ENCODE measurements at regions not wholly inside any gene's neighbourhood (a gene's known extent, or its start where the extent isn't known, plus 50 kb on each side); places are given as distances from the start of the nearest gene placed in this dataset.

GRCh38 chrX:45807572-45808425, 607.1 kb upstream of the DIPK2B start:
- no peaks in the 10 kb centered on the region for H3K27me3 ChIP-seq
- H2AFZ ChIP-seq (replicated peaks): no peak overlapping the region
- no peaks in the 10 kb centered on the region for H3K9me3 ChIP-seq (ENCODE audit: low read depth)
- peaks cover 95% of the 10 kb centered on the region for H3K79me2 ChIP-seq (ENCODE audit: low read depth)
- H3K9ac ChIP-seq: no peak overlapping the region
- no peaks in the 10 kb centered on the region for H3F3A ChIP-seq (ENCODE audit: low read depth)
- H3K27ac Mint-ChIP-seq: peak overlapping the region; percentile 67
- H3K4me3 ChIP-seq: no peak overlapping the region
- H3K4me1 Mint-ChIP-seq: peaks cover 30% of the 10 kb centered on the region
- H3K27ac ChIP-seq: peak overlapping the region; percentile 67
- peaks cover 2% of the 10 kb centered on the region for H4K20me1 ChIP-seq (ENCODE audit: low read depth)
- peak; percentile 32 for DNase-seq (ENCODE audit: low spot score)
- no peaks in the 10 kb centered on the region for H3K36me3 ChIP-seq
- peaks cover 2% of the 10 kb centered on the region for H3K27me3 Mint-ChIP-seq (ENCODE audit: insufficient read depth, low read depth)
- H3K4me2 ChIP-seq: no peak overlapping the region
- H3K36me3 Mint-ChIP-seq: peaks cover 26% of the 10 kb centered on the region
- TF ChIP-seq, protein P1, sequence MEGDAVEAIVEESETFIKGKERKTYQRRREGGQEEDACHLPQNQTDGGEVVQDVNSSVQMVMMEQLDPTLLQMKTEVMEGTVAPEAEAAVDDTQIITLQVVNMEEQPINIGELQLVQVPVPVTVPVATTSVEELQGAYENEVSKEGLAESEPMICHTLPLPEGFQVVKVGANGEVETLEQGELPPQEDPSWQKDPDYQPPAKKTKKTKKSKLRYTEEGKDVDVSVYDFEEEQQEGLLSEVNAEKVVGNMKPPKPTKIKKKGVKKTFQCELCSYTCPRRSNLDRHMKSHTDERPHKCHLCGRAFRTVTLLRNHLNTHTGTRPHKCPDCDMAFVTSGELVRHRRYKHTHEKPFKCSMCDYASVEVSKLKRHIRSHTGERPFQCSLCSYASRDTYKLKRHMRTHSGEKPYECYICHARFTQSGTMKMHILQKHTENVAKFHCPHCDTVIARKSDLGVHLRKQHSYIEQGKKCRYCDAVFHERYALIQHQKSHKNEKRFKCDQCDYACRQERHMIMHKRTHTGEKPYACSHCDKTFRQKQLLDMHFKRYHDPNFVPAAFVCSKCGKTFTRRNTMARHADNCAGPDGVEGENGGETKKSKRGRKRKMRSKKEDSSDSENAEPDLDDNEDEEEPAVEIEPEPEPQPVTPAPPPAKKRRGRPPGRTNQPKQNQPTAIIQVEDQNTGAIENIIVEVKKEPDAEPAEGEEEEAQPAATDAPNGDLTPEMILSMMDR (IDR thresholded peaks at IDR 0.05): no peak
- TF ChIP-seq EZH2phosphoT487 (IDR thresholded peaks at IDR 0.05): no peak
- no peak for TF ChIP-seq EZH2 (IDR thresholded peaks at IDR 0.05)
- peaks cover 7% of the 10 kb centered on the region for H3K9me3 Mint-ChIP-seq
- H3K4me3 Mint-ChIP-seq: no peak overlapping the region
- H3K4me1 ChIP-seq: peaks cover 10% of the 10 kb centered on the region

GRCh38 chrX:45806410-45807121, 605.9 kb upstream of the DIPK2B start:
- H4K20me1 ChIP-seq (ENCODE audit: low read depth): peaks cover 2% of the 10 kb centered on the region
- H3K9me3 Mint-ChIP-seq: peaks cover 7% of the 10 kb centered on the region
- H3K4me3 ChIP-seq: no peak overlapping the region
- no peaks in the 10 kb centered on the region for H3K27me3 ChIP-seq
- no peaks in the 10 kb centered on the region for H3K9me3 ChIP-seq (ENCODE audit: low read depth)
- peaks cover 2% of the 10 kb centered on the region for H3K27me3 Mint-ChIP-seq (ENCODE audit: insufficient read depth, low read depth)
- peaks cover 19% of the 10 kb centered on the region for H3K36me3 Mint-ChIP-seq
- no peak overlapping the region for H3K9ac ChIP-seq
- H3K4me1 Mint-ChIP-seq: peaks cover 30% of the 10 kb centered on the region
- H3K4me2 ChIP-seq: no peak overlapping the region
- H2AFZ ChIP-seq (replicated peaks): no peak overlapping the region
- no peak overlapping the region for H3K4me3 Mint-ChIP-seq
- peaks cover 10% of the 10 kb centered on the region for H3K4me1 ChIP-seq
- no peak for DNase-seq (ENCODE audit: low spot score)
- no peak overlapping the region for H3K27ac Mint-ChIP-seq
- no peaks in the 10 kb centered on the region for H3F3A ChIP-seq (ENCODE audit: low read depth)
- H3K36me3 ChIP-seq: no peaks in the 10 kb centered on the region
- H3K27ac ChIP-seq: peak overlapping the region; percentile 67
- H3K79me2 ChIP-seq (ENCODE audit: low read depth): peaks cover 95% of the 10 kb centered on the region
- TF ChIP-seq EZH2 (IDR thresholded peaks at IDR 0.05): no peak
- TF ChIP-seq, protein P1 (IDR thresholded peaks at IDR 0.05): no peak
- TF ChIP-seq EZH2phosphoT487 (IDR thresholded peaks at IDR 0.05): no peak

DNA sequence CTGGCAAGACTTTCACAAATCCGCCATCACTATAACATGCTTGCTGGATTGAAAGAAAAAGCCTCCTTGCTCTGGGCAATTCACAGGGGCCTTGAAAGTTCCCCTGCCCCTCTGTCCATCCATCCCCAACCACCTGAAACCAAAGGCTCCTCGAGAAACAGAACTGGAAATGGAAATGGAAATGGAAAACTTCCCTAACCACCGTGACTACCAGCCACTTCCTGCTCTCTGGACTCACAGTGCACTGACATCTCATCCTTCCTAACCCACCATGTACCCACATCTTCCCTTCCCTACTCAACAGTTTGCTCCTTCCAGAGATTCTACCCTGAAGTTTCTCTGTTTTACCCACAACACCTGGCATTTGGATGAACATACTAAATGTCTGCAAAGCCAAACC, 603.6 kb upstream of the DIPK2B start:
- peaks cover 12% of the 10 kb centered on the region for H3K36me3 Mint-ChIP-seq
- peaks cover 5% of the 10 kb centered on the region for H3K9me3 Mint-ChIP-seq
- DNase-seq (ENCODE audit: low spot score): no peak
- H3K27ac Mint-ChIP-seq: no peak overlapping the region
- Histone ChIP-seq H3K4me3 (no peak overlapping the region), H4K20me1 (ENCODE audit: low read depth) (peaks cover 3% of the 10 kb centered on the region), H3K9me3 (ENCODE audit: low read depth) (no peaks in the 10 kb centered on the region), H3K27ac (no peak overlapping the region), H3K79me2 (ENCODE audit: low read depth) (peaks cover 94% of the 10 kb centered on the region), H3K9ac (no peak overlapping the region), H3F3A (ENCODE audit: low read depth) (no peaks in the 10 kb centered on the region), H3K4me2 (no peak overlapping the region), H2AFZ (replicated peaks) (no peak overlapping the region), H3K36me3 (no peaks in the 10 kb centered on the region), H3K27me3 (no peaks in the 10 kb centered on the region), H3K4me1 (peaks cover 4% of the 10 kb centered on the region)
- H3K27me3 Mint-ChIP-seq (ENCODE audit: insufficient read depth, low read depth): peaks cover 2% of the 10 kb centered on the region
- TF ChIP-seq, protein P1 (IDR thresholded peaks at IDR 0.05): no peak
- no peak for TF ChIP-seq EZH2phosphoT487 (IDR thresholded peaks at IDR 0.05)
- no peak for TF ChIP-seq EZH2 (IDR thresholded peaks at IDR 0.05)
- no peak overlapping the region for H3K4me3 Mint-ChIP-seq
- H3K4me1 Mint-ChIP-seq: peaks cover 19% of the 10 kb centered on the region

All from neural progenitor cell (in vitro differentiated cells).